Muscle of leg (tissue), 3 donors: ENCODE measurements at regions not wholly inside any gene's neighbourhood (a gene's known extent, or its start where the extent isn't known, plus 50 kb on each side); places are given as distances from the start of the nearest gene placed in this dataset.
"Not testable (repeated sequence)": the region's sequence is repeated elsewhere in the genome, so short reads cannot be mapped to it uniquely, and the experiment has no call there.

Experiments
- DNase-seq: peaks from one replicate; pipeline ENCODE4 v3.0.0; 2013
- H3K27ac ChIP-seq: one replicate; pipeline ENCODE4 v1.5.1; 2013; ENCODE audit warnings: mild to moderate bottlenecking, low read length, control low read depth
- H3K27me3 ChIP-seq: one replicate; pipeline ENCODE4 v1.6.1; 2013; ENCODE audit warnings: low read length; ENCODE audit not compliant: control insufficient read depth, insufficient read depth
- H3K36me3 ChIP-seq: one replicate; pipeline ENCODE4 v1.6.1; 2013; ENCODE audit warnings: low read length; ENCODE audit not compliant: control insufficient read depth, insufficient read depth
- H3K4me1 ChIP-seq: one replicate; pipeline ENCODE4 v1.6.1; 2013; ENCODE audit warnings: low read length; ENCODE audit not compliant: control insufficient read depth, insufficient read depth
- H3K4me3 ChIP-seq: one replicate; pipeline ENCODE4 v1.5.1; 2013; ENCODE audit warnings: low read length, control low read depth
- H3K9me3 ChIP-seq: replicated peaks from 2 replicates; pipeline ENCODE4 v1.6.1; 2013; ENCODE audit warnings: low read depth, low read length; ENCODE audit not compliant: control insufficient read depth
- WGBS: methylation state at CpG from one replicate; pipeline ENCODE4 v1.1.5; 2013; ENCODE audit warnings: missing lambda C conversion rate; ENCODE audit not compliant: insufficient coverage; 5-methylcytosine and 5-hydroxymethylcytosine counted together

- H3K27ac ChIP-seq: no peak overlapping the region
- WGBS: 78% methylated on average over 5 of the region's 20 CpGs
Observed at GRCh38 chr6:159422041-159422984, 253.1 kb downstream of the FNDC1 start.

GRCh38 chr6:159421586-159421985, 252.4 kb downstream of the FNDC1 start:
- Histone ChIP-seq H3K9me3 (peaks cover 1% of the 10 kb centered on the region), H3K4me3 (no peak overlapping the region), H3K27me3 (no peaks in the 10 kb centered on the region), H3K36me3 (no peaks in the 10 kb centered on the region), H3K27ac (no peak overlapping the region), H3K4me1 (peaks cover 15% of the 10 kb centered on the region)
- DNase-seq: no peak
- 68% methylated on average over 7 of the region's 7 CpGs for WGBS

More at GRCh38 chr6:159422041-159422984, 253.1 kb downstream of the FNDC1 start:
- Histone ChIP-seq H3K27me3 (no peaks in the 10 kb centered on the region), H3K4me1 (peaks cover 15% of the 10 kb centered on the region), H3K36me3 (no peaks in the 10 kb centered on the region), H3K9me3 (no peaks in the 10 kb centered on the region), H3K4me3 (no peak overlapping the region)
- no peak for DNase-seq

- peaks cover 15% of the 10 kb centered on the region for H3K4me1 ChIP-seq
- H3K4me3 ChIP-seq: no peak overlapping the region
- no peak overlapping the region for H3K27ac ChIP-seq
- H3K36me3 ChIP-seq: no peaks in the 10 kb centered on the region
- no peaks in the 10 kb centered on the region for H3K27me3 ChIP-seq
- no peak for DNase-seq
- H3K9me3 ChIP-seq: peaks cover 8% of the 10 kb centered on the region
- WGBS: no CpG with 5 or more reads among the region's 2 CpGs
Observed at GRCh38 chr6:159418997-159419396, 249.8 kb downstream of the FNDC1 start.

- no peaks in the 10 kb centered on the region for H3K36me3 ChIP-seq
- H3K4me3 ChIP-seq: no peak overlapping the region
- peaks cover 9% of the 10 kb centered on the region for H3K4me1 ChIP-seq
- H3K9me3 ChIP-seq: peaks cover 8% of the 10 kb centered on the region
- no peak overlapping the region for H3K27ac ChIP-seq
- H3K27me3 ChIP-seq: no peaks in the 10 kb centered on the region
- DNase-seq: peak; percentile 65
- WGBS: 81% methylated on average over 4 of the region's 4 CpGs
Observed at GRCh38 chr6:159416891-159417560, 247.8 kb downstream of the FNDC1 start.

- H3K4me3 ChIP-seq: no peak overlapping the region
- no peaks in the 10 kb centered on the region for H3K36me3 ChIP-seq
- DNase-seq: no peak
- peaks cover 8% of the 10 kb centered on the region for H3K9me3 ChIP-seq
- H3K4me1 ChIP-seq: no peaks in the 10 kb centered on the region
- H3K27me3 ChIP-seq: no peaks in the 10 kb centered on the region
- no peak overlapping the region for H3K27ac ChIP-seq
- WGBS: no CpG with 5 or more reads among the region's 2 CpGs
Observed at GRCh38 chr6:159415540-159415939, 246.3 kb downstream of the FNDC1 start.

- Histone ChIP-seq H3K4me1 (no peaks in the 10 kb centered on the region), H3K36me3 (no peaks in the 10 kb centered on the region), H3K27ac (no peak overlapping the region), H3K4me3 (no peak overlapping the region), H3K9me3 (peaks cover 8% of the 10 kb centered on the region), H3K27me3 (no peaks in the 10 kb centered on the region)
- no peak for DNase-seq
- WGBS: 60% methylated on average over 1 of the region's 2 CpGs
Observed at GRCh38 chr6:159414711-159415110, 245.5 kb downstream of the FNDC1 start.

GRCh38 chr6:159407211-159407780, 238.1 kb downstream of the FNDC1 start:
- H3K9me3 ChIP-seq, H3K27ac ChIP-seq, H3K36me3 ChIP-seq, H3K27me3 ChIP-seq, H3K4me1 ChIP-seq, H3K4me3 ChIP-seq, DNase-seq: not testable (repeated sequence)
- WGBS: 94% methylated on average over 28 of the region's 41 CpGs

- DNase-seq: no peak
- no peaks in the 10 kb centered on the region for H3K27me3 ChIP-seq
- no peaks in the 10 kb centered on the region for H3K9me3 ChIP-seq
- H3K27ac ChIP-seq: no peak overlapping the region
- WGBS: 80% methylated on average over 1 of the region's 2 CpGs
- no peaks in the 10 kb centered on the region for H3K36me3 ChIP-seq
- H3K4me1 ChIP-seq: peaks cover 24% of the 10 kb centered on the region
- no peak overlapping the region for H3K4me3 ChIP-seq
Observed at GRCh38 chr6:159404296-159404695, 235.1 kb downstream of the FNDC1 start.

GRCh38 chr6:159400826-159401225, 231.6 kb downstream of the FNDC1 start:
- peak overlapping the region; percentile 93 for H3K27ac ChIP-seq
- no CpG with 5 or more reads among the region's 7 CpGs for WGBS

GRCh38 chr6:159399751-159400221, 230.6 kb downstream of the FNDC1 start:
- H3K9me3 ChIP-seq: no peaks in the 10 kb centered on the region
- no peaks in the 10 kb centered on the region for H3K27me3 ChIP-seq
- no peaks in the 10 kb centered on the region for H3K36me3 ChIP-seq
- peaks cover 35% of the 10 kb centered on the region for H3K4me1 ChIP-seq
- peak overlapping the region; percentile 93 for H3K27ac ChIP-seq
- H3K4me3 ChIP-seq: no peak overlapping the region
- 26% methylated on average over 6 of the region's 8 CpGs for WGBS
- DNase-seq: peak; percentile 95

More at GRCh38 chr6:159400826-159401225, 231.6 kb downstream of the FNDC1 start:
- Histone ChIP-seq H3K4me3 (no peak overlapping the region), H3K4me1 (peaks cover 33% of the 10 kb centered on the region), H3K36me3 (no peaks in the 10 kb centered on the region), H3K27me3 (no peaks in the 10 kb centered on the region), H3K9me3 (no peaks in the 10 kb centered on the region)
- DNase-seq: peak; percentile 58
